Stimulated activated CD4-positive, alpha-beta T cell treated with anti-CD3 and anti-CD28 coated beads, Interleukin-12 subunit alpha, Interleukin-12 subunit beta, amount 100 ng/mL, for 24 hours (primary cell): ENCODE measurements at regions not wholly inside any gene's neighbourhood (a gene's known extent, or its start where the extent isn't known, plus 50 kb on each side); places are given as distances from the start of the nearest gene placed in this dataset.

Experiments used
- DNase-seq, 2 experiments: peaks; one replicate each; pipeline ENCODE4 v3.0.0-alpha.2; 2020; ENCODE audit warnings: low read depth in 2 of 2

- DNase-seq, result no peak
Measured at GRCh38 chr7:155360495-155361345, 63.0 kb downstream of the INSIG1 start.

- DNase-seq, result no peak
Measured at GRCh38 chr7:155361346-155361680, 63.6 kb downstream of the INSIG1 start.

- no peak for DNase-seq
Measured at GRCh38 chr7:155361947-155362346, 64.3 kb downstream of the INSIG1 start.

GRCh38 chr7:155362380-155363145 lies 64.9 kb downstream of the INSIG1 start:
- DNase-seq, result no peak

- no peak for DNase-seq
Measured at GRCh38 chr7:155363146-155363539, 65.5 kb downstream of the INSIG1 start.

GRCh38 chr7:155363852-155364600 lies 66.3 kb downstream of the INSIG1 start:
- DNase-seq, result no peak

- no peak for DNase-seq
Measured at GRCh38 chr7:155365146-155365874, 67.6 kb downstream of the INSIG1 start.

- DNase-seq, result no peak
Measured at GRCh38 chr7:155368894-155369600, 71.4 kb downstream of the INSIG1 start.

- DNase-seq, result no peak
Measured at GRCh38 chr7:155369766-155370165, 72.1 kb downstream of the INSIG1 start.

- no peak for DNase-seq
Measured at GRCh38 chr7:155371331-155371883, 73.7 kb downstream of the INSIG1 start.

GRCh38 chr7:155371884-155372781 lies 74.5 kb downstream of the INSIG1 start:
- no peak for DNase-seq

- DNase-seq, result no peak
Measured at GRCh38 chr7:155372782-155373358, 75.2 kb downstream of the INSIG1 start.

- no peak for DNase-seq
Measured at GRCh38 chr7:155373359-155374273, 75.9 kb downstream of the INSIG1 start.

GRCh38 chr7:155374276-155375252 lies 76.9 kb downstream of the INSIG1 start:
- DNase-seq, result no peak

- no peak for DNase-seq
Measured at GRCh38 chr7:155375337-155376277, 77.9 kb downstream of the INSIG1 start.
